ACC112 (cell line): ENCODE measurements at regions not wholly inside any gene's neighbourhood (a gene's known extent, or its start where the extent isn't known, plus 50 kb on each side); places are given as distances from the start of the nearest gene placed in this dataset.
A peak's percentile ranks its signal among the peaks of the same experiment; 100 is the strongest.
"Not testable (repeated sequence)": the region's sequence is repeated elsewhere in the genome, so short reads cannot be mapped to it uniquely, and the experiment has no call there.

Experiments used
- H2AFZ ChIP-seq: fragments of 200-600 bp; sonication (generic); one replicate; pipeline ENCODE4 v1.6.0; 2017; ENCODE audit warnings: antibody characterized with exemption, low read length; ENCODE audit not compliant: unreplicated experiment
- H3K27ac ChIP-seq: fragments of 200-600 bp; sonication (generic); 2 replicates; pipeline ENCODE4 v1.5.1; 2014; ENCODE audit warnings: low read depth, mild to moderate bottlenecking, antibody characterized with exemption, low read length, moderate library complexity
- H3K27me3 ChIP-seq: fragments of 200-600 bp; sonication (generic); 2 replicates; pipeline ENCODE4 v1.6.1; 2014; ENCODE audit warnings: mild to moderate bottlenecking, antibody characterized with exemption, low read length, moderate library complexity, mixed read lengths; ENCODE audit not compliant: insufficient read depth
- H3K36me3 ChIP-seq: fragments of 200-600 bp; sonication (generic); 2 replicates; pipeline ENCODE4 v1.6.1; 2016; ENCODE audit warnings: mild to moderate bottlenecking, antibody characterized with exemption, low read length, moderate library complexity, mixed read lengths; ENCODE audit not compliant: insufficient read depth
- H3K4me1 ChIP-seq: fragments of 200-600 bp; sonication (generic); one replicate; pipeline ENCODE4 v1.6.1; 2016; ENCODE audit warnings: low read length, mixed read lengths; ENCODE audit not compliant: insufficient read depth, unreplicated experiment, control insufficient read depth
- H3K4me3 ChIP-seq: fragments of 200-600 bp; sonication (generic); 2 replicates; pipeline ENCODE4 v1.5.1; 2014; ENCODE audit warnings: mild to moderate bottlenecking, low read depth, low read length
- H3K79me2 ChIP-seq: fragments of 200-600 bp; sonication (generic); one replicate; pipeline ENCODE4 v1.6.0; 2016; ENCODE audit warnings: low read length; ENCODE audit not compliant: control insufficient read depth, unreplicated experiment, insufficient read depth

DNA sequence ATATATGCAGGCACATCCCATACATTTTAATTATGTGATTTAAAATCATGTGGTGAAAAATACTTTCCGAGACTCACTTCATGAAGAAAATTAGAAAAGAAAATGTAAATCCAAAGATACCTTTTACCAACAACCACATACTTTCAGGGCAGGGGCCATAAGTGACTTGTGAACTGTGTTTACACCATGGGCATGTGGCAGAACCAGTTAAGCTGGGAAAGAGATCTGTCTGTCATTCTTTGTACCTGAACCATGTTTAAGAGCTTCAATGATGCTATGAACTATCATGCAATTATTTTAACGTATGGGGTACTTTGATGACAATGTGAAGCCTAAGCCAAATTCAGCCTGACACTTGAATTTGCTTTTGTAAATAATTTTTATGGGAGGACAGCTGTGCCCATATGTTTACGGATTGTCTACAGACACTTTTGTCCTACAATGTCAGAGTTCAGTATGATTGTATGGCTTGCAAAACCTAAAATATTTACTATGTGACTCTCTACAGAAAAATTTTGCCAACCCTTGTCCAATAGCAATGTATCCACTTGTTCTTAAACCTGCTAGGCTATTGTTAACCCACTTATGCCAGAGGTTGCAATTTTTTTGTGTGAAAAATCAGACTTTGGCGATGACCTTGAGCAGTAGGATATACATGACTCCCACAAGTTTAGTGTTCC is 654.6 kb downstream of the TNS3 start:
- Histone ChIP-seq H3K36me3 (no peaks in the 10 kb centered on the region), H3K27me3 (no peaks in the 10 kb centered on the region), H3K79me2 (no peaks in the 10 kb centered on the region), H3K4me1 (peaks cover 23% of the 10 kb centered on the region), H3K4me3 (no peak overlapping the region), H2AFZ (no peak overlapping the region), H3K27ac (no peak overlapping the region)

DNA sequence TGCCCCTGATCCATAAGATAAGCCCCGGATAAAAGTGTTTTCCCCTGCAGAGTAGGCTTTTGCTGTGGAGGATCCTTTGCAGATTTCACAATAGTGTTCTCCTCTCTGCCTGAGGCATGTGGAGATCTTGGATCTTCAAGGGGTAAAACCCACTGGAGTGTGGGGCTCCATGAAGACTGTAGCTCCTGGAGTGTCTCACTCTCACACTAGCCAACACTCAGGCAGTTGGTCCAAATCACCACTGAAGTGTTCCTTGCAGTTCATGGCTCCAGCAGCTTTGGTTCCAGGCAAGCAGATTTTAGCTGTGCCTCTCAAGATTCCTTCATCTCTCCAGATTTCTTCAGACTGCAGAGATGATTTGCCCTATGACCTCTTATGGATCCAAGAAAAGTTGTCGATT is 665.3 kb downstream of the TNS3 start:
- no peaks in the 10 kb centered on the region for H3K36me3 ChIP-seq
- H3K27me3 ChIP-seq = no peaks in the 10 kb centered on the region
- no peaks in the 10 kb centered on the region for H3K79me2 ChIP-seq
- no peaks in the 10 kb centered on the region for H3K4me1 ChIP-seq
- no peak overlapping the region for H3K27ac ChIP-seq
- no peak overlapping the region for H2AFZ ChIP-seq
- no peak overlapping the region for H3K4me3 ChIP-seq

DNA sequence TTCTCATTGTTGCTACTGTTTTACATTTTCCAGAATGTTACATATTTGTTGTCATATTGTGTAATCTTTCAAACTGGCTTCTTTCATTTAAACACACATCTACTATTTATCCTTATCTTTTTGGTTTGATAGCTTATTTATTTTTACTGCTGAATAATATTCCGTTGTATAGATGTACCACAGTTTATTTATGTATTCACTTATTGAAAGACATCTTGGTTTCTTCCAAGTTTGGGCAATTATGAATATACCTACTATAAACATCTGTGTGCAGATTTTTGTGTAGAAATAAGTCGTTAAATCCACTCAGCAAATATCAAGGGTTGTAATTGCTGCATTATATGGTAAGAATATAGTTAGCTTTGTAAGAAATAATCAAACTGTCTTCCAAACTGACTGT is 669.2 kb downstream of the TNS3 start:
- H3K27me3 ChIP-seq = no peaks in the 10 kb centered on the region
- no peaks in the 10 kb centered on the region for H3K36me3 ChIP-seq
- no peaks in the 10 kb centered on the region for H3K79me2 ChIP-seq
- no peak overlapping the region for H2AFZ ChIP-seq
- no peak overlapping the region for H3K4me3 ChIP-seq
- H3K4me1 ChIP-seq = peaks cover 25% of the 10 kb centered on the region
- no peak overlapping the region for H3K27ac ChIP-seq

DNA sequence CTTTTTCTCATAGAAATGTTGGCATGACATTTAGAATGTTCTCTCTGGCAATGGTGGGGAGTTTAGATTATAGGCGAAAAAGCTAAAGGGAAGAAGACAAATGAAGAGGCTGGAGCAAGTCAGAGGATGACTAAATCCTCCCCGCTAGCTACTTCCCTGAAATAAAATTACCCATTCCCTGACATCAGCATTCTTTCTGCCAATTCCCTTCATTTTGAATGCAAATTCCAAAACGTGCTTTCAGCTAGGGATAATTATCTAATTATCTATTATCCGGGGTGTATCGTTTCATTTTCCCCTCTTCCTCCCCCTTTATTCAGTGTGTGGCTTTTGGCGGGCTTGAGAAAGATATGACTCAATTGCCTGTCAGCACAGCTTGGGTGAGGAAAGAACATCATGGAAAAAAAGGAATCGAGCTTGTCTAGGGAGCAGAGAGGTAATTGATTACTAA is 672.3 kb downstream of the TNS3 start:
- peak overlapping the region; percentile 65 for H3K4me3 ChIP-seq
- peak overlapping the region; percentile 92 for H3K27ac ChIP-seq
- no peaks in the 10 kb centered on the region for H3K79me2 ChIP-seq
- H3K4me1 ChIP-seq = peaks cover 25% of the 10 kb centered on the region
- H2AFZ ChIP-seq = peak overlapping the region; percentile 83
- H3K27me3 ChIP-seq = no peaks in the 10 kb centered on the region
- no peaks in the 10 kb centered on the region for H3K36me3 ChIP-seq

DNA sequence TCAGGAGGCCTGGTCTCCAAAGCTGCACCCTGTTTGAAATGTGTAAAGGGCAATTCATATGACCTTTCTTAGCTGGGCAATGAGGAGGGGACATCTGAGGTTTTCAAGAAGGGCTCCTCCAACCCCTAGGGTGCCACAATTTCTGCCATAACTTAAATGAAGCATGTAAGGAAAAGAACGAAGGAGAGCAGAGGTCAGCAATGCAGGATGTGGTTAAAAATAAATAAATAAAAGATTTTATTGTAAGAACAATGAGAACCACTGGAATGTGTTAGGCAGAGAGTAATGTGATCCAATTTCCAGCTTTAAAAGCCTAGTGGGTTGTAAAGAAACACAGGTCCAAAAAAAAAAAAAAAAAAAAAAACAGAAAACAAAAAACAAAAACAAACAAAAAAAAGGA is 673.1 kb downstream of the TNS3 start:
- H2AFZ ChIP-seq = peak overlapping the region; percentile 83
- no peaks in the 10 kb centered on the region for H3K27me3 ChIP-seq
- no peaks in the 10 kb centered on the region for H3K79me2 ChIP-seq
- H3K36me3 ChIP-seq = no peaks in the 10 kb centered on the region
- H3K27ac ChIP-seq = peak overlapping the region; percentile 92
- peak overlapping the region; percentile 65; the same call in 1 of the 2 replicates for H3K4me3 ChIP-seq
- H3K4me1 ChIP-seq = peaks cover 25% of the 10 kb centered on the region

DNA sequence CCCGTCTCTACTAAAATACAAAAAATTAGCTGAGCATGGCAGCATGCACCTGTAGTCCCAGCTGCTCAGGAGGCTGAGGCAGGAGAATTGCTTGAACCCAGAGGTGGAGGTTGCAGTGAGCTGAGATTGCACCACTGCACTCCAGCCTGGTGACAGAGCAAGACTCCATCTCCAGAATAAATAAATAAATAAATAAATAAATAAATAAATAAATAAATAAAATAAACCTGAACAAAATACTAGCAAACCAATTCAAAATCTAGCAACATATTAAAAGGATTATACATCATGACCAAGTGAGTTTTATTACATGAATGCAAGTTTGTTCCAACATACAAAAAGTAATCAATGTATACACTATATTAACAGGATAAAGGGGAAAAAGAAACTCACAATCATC is 677.4 kb downstream of the TNS3 start:
- H3K27me3 ChIP-seq, H3K79me2 ChIP-seq, H2AFZ ChIP-seq, H3K27ac ChIP-seq, H3K4me3 ChIP-seq, H3K36me3 ChIP-seq: not testable (repeated sequence)
- peaks cover 14% of the 10 kb centered on the region for H3K4me1 ChIP-seq

DNA sequence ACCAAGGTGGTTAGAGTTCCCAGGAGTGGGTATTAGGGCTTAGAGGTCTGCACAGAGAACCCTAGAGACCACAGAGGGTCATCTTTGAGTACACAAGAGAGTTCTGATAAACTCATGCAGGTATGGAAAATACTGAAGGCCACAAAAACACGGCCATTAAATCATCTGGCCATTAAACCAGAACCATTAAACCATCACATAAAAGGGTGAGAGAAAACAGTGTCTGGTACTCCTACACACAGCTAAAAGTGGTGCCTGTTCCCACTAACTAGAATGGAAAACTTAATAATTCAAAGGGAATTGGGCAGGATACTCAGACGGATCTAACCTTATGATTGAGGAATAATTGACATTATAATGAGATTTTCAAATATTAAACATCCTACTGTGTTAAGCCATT is 679.4 kb downstream of the TNS3 start:
- Histone ChIP-seq H2AFZ (no peak overlapping the region), H3K4me1 (no peaks in the 10 kb centered on the region), H3K27me3 (no peaks in the 10 kb centered on the region), H3K4me3 (no peak overlapping the region), H3K79me2 (no peaks in the 10 kb centered on the region), H3K36me3 (no peaks in the 10 kb centered on the region), H3K27ac (no peak overlapping the region)

DNA sequence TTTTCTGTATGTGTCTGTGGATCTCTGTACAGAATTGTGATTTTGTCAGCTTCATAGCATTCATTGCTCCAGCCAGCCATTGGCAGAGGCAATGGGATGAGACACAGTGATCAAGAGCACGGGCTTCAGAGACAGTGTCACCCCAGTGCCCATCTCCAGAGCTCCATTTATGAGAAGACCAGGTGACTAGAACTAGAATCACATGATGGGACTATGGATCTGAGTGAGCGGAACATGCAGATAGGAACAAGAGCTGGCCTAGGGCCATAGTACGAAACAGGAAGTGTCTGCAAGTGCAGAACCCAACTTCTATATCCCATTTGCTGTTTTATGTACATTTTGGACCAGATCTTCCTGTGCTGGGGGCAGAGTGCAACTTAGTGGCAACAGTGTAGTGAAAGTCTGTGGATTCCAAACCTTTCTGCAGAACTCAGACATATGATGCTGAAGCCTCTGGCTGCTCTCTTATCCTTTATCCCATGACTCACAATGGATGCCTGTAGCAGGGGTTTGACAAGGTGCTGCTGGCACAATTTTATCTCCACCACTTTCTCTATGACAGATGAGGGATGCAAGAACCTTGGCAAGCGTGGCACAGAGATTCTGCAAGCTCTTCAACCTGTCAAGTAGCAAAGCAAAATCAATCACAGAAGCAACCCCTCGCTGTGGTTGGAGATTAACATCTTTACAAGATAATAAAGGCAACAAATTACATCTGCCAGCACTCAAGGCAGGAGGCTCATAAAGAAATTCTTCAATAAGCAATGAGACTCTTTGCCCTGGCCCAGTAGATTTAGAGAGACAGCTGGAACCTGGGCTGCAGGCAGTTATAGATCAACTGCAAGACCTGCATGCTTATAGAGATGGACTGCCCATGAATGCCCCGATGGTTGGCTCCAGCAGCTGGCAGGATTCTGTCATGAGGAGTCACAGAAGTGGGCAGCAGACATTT is 681.3 kb downstream of the TNS3 start:
- H3K79me2 ChIP-seq = no peaks in the 10 kb centered on the region
- no peak overlapping the region for H2AFZ ChIP-seq
- H3K36me3 ChIP-seq = no peaks in the 10 kb centered on the region
- H3K4me3 ChIP-seq = no peak overlapping the region
- H3K27ac ChIP-seq = no peak overlapping the region
- H3K27me3 ChIP-seq = no peaks in the 10 kb centered on the region
- no peaks in the 10 kb centered on the region for H3K4me1 ChIP-seq

DNA sequence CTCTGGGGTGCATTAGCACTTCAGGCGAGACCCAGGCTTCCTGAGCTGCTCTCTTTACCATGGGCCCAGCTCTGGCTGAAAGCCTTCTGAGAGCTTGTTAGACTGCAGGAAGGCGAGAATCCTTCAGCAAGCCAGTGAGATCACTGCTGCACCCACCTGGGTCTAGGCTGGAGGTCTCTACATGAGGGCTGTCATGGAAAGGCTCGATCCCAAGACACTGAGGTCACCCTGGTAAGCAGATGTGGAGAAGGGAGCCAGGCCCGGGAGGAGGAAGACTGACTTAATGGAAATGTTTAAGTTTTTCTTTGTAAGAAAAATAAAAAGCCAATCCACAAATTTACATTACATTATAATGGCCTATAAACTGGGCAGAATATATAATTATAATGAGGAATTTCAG is 684.5 kb downstream of the TNS3 start:
- no peak overlapping the region for H3K27ac ChIP-seq
- no peaks in the 10 kb centered on the region for H3K36me3 ChIP-seq

DNA sequence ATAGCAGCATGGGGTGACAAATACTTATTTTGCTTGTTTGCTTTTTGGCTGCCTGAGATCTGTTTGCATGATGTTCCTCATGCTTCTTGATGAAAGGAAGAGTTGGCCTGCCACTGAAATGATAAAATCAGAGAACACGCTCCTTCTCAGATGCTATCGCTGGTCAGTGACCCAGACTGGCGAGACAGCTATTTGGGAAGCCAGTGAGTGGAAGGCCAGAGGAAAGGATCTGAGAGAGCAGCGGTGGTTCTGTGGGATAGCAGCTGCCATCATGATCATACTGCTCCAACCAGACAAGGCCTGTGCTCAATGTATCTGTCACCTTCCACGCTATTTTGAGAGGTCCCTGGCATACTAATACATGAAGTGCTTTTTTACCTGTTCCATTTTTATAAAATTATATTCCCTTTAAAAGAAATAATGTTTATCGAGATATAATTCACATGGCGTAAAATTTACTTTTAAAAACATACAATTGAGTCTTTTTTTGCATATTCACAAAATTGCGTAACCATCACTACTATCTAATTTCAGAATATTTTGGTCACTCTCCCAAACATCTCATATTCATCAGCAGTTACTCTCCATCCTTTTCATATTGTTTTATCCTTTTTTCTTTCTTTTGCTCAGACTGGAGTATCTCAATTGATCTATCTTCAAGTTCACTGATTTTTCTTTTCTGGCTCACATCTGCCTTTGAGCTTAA is 695.1 kb downstream of the TNS3 start:
- Histone ChIP-seq H2AFZ (no peak overlapping the region), H3K36me3 (0 out of 2 replicates have a peak, but pooled peaks cover 3% of the 10 kb centered on the region), H3K27ac (no peak overlapping the region), H3K4me3 (no peak overlapping the region), H3K27me3 (no peaks in the 10 kb centered on the region), H3K4me1 (no peaks in the 10 kb centered on the region), H3K79me2 (no peaks in the 10 kb centered on the region)

More for the DNA sequence above, 684.5 kb downstream of the TNS3 start:
- no peaks in the 10 kb centered on the region for H3K4me1 ChIP-seq
- no peak overlapping the region for H3K4me3 ChIP-seq
- no peak overlapping the region for H2AFZ ChIP-seq
- H3K79me2 ChIP-seq = no peaks in the 10 kb centered on the region
- H3K27me3 ChIP-seq = no peaks in the 10 kb centered on the region
